ENCODE measurements at regions not wholly inside any gene's neighbourhood (a gene's known extent, or its start where the extent isn't known, plus 50 kb on each side); places are given as distances from the start of the nearest gene placed in this dataset.

- DNase-seq: no peak
Observed at GRCh38 chr12:132392389-132393244, 63.2 kb upstream of the GALNT9 start.

DNA sequence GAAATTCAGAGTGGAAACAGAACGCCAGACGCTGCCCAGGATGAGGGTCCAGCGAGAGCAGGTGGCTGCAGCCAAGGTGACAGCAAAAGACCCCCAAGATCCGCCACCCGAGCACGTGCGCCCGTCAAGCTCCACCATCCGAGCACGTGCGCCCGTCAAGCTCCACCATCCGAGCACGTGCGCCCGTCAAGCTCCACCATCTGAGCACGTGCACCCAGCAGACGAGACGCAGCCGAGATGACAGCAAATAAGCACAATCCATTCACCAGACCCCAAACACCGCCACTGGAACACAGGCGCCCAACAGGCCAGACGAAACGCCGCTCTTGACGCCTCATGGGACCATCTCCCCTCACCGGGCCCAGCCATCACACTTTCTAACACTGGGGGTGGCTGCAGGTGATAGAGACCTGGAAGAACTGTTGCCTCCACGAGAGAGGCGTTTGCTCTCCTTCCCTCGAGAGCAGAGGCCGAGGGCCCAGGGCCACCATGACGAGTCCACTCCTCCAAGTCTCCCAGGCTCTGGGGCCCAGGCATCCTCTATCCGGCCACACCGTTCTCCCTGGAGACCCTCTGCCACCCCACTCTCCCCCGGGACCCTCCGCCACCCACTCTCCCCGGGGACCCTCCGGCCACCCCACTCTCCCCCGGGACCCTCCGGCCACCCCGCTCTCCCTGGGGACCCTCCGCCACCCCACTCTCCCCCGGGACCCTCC, 62.1 kb upstream of the GALNT9 start:
- DNase-seq: no peak

DNA sequence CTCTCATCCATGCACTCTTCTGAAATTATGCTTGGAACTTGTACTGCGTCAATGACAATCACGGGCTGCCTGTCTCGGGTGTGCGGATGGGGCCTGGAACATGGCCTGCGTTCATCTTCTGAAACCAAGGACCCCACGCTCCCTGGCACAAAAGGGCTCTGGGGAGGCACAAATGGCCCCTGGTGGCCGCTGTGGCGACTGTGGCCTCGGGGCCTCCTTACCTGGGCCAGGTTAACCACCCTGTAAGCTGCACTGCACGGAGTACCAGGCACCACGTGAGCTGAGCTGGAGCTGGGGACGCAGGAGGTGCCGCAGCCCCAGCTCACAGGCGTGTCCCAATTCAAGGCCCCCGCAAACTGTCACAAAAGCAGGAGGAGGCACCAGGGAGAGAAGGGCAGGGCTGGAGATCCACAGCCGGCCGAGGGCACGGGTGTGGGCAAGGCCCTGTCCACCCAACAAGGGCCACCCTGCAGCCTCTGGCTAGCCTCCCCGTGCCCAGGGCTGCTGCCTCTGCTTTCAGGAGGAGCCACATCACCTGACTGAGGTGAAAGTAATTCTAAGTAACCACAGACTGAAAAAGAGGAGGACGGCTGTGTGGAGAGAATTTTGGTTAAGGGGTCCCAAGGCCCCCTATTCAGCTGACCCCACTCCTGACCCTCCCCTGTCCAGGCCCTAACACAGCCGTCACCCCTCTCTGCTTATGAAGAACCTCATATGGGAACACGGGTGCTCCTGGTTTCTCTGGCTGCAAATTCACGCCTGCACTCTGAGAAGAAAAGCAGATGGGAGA, 61.1 kb upstream of the GALNT9 start:
- DNase-seq: no peak

GRCh38 chr12:132389526-132390286, 60.3 kb upstream of the GALNT9 start:
- DNase-seq: no peak

- no peak for DNase-seq
Observed at GRCh38 chr12:132389026-132389425, 59.6 kb upstream of the GALNT9 start.

DNA sequence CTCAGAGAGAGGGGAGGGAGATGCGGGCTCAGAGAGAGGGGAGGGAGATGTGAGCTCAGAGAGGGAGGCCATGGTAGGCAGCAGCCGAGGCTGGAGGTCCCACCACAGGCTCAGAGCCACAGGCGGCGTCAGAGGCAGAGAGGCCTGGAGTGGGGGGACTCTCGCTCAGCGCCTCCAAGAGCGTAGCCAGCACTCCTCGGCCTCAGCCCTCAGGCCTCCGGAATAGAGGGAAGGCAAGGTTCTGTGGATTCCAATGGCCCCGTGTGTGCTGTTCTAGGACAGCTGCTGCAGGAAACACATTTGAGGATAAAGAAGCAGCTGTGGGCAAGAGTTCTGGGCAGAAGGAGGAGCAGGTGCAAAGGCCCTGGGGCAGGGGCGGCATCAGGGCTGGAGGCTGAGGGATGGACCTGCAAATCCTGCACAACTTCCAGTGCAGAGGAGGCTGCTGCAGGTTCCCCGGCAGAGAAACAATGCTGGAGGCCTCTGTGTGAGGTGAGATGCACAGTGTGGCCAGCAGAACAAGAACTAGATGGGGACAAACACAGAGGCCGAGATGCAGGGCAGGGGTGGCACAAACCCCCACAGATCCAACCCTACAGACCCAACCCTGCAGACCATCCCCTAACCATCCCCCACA, 59.1 kb upstream of the GALNT9 start:
- DNase-seq: no peak

DNA sequence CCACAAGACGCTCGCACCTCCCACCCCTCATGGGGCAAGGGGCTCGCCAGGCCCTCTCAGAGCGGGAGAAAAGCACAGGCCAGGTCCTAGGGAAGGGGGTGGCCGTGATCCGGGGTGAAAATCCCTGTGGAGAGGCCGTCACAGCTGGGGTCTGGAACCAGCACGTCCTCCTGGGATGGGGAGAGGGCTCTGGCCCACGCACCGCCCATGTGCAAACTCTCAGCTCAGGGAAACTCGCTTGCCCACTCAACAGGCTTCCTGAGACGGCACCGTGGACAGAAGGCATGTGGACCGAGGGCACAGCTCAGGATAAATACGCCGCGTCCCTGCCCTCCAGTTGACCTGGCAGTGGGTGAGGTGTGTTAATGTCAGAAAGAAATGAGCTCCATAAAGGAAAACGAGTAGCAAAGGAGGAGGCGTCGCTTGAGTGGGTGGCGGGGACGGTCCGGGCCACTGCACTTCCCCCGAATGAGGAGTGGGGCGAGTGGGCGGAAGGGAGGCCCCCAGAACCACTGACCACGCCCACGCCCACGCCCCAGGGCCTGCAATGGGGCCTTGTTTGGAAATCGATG, 57.6 kb upstream of the GALNT9 start:
- DNase-seq: no peak

DNA sequence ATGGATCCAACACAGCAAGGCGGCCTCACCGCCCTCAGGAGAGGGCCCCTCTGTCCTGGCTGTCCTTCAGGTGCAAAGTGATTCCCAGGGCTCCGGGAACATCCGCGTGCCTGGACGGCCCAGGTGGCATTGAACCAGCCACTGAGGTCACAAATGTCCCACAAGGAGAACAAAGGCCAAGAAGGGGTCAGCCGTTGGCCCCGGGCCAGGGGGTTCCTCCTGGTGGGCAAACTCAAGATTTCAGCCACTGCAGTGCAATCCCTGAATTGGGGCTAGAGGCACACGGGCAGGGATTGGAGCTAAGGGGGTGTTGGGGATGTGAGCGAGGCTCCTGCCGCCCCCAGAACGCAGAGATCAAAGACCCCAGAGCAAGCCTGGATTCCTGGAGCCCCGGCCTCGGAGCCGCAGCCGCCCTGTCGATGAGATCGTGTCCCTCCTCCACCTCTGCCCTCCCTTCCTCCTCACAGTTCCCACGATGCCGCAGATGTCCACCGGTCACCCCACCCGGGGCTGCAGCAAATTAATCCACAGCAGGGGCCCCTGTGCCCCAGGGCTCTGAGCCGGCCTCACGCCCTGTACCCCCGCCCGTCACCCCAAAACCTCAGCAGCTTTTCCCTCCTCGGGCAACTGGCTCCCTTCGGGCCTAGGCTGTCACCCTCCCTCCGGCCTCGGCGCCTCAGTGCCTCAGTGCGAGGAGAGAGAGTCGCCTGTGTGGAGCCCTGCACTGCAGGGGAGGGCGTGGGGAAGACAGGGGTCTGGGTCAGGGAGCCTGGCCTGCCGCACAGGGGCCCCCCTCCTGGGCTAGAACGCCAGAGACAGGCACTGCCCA, 56.7 kb upstream of the GALNT9 start:
- no peak for DNase-seq

GRCh38 chr12:132384916-132385774, 55.8 kb upstream of the GALNT9 start:
- peak; percentile 2 for DNase-seq

DNA sequence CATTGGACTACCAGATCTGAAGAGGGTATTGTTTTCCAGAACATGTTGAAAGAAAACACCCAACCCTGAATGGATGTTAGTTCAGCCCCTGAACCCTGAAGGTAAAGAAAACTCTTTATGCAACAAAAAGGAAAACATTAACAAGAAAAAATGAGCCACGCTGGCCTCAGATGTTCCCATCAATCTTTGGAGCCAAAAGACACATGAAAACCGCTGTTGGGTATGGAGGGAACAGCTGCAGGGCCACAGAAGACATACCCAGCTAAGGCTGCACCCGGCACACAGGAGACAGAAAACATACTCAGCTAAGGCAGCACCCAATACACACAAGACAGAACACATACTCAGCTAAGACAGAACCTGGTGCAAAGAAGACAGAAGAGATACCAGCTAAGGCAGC, 51.3 kb upstream of the GALNT9 start:
- DNase-seq: no peak

- DNase-seq: no peak
Observed at GRCh38 chr12:132379996-132380395, 50.6 kb upstream of the GALNT9 start.

DNA sequence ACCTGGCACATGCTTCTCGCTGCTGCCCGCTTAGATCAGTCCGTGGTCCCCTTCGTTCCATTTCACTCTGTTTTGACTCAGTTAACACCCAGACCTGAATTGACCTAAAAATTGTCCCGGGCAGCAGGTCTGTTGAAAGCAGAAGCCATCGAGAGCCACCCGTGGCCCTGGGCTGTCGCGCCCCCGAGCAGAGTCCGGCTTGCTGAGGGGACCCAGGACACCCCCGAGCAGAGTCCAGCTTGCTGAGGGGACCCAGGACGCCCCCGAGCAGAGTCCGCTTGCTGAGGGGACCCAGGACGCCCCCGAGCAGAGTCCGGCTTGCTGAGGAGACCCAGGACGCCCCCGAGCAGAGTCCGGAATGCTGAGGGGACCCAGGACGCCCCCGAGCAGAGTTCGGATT, 50.2 kb upstream of the GALNT9 start:
- DNase-seq: no peak
